ENCODE measurements at regions not wholly inside any gene's neighbourhood (a gene's known extent, or its start where the extent isn't known, plus 50 kb on each side); places are given as distances from the start of the nearest gene placed in this dataset.
"Not testable (repeated sequence)": the region's sequence is repeated elsewhere in the genome, so short reads cannot be mapped to it uniquely, and the experiment has no call there.

DNA sequence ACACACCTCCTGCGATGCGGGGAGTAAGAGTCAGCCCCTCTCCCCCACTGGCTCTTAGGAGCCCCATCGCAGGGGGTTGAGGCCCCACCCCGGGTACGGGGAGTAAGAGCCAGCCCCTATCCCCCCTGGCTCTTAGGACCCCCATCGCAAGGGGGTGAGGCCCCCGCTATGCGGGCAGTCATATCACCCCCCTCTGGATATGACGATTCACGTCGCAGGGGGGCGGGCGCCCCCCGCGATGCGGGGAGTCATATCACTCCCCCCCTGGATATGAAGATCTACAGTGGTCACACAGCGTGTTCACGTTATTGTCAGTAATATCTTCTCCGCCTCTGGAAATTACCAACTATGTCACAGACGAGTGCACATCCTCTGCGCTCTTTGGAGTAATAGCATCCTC lies 61.1 kb downstream of the DEFB131A start:
- H3K4me3 ChIP-seq (replicated peaks; ENCODE audit: low read depth, low read length); DNase-seq (ENCODE audit: extremely low read depth, low read depth): not testable (repeated sequence)

DNA sequence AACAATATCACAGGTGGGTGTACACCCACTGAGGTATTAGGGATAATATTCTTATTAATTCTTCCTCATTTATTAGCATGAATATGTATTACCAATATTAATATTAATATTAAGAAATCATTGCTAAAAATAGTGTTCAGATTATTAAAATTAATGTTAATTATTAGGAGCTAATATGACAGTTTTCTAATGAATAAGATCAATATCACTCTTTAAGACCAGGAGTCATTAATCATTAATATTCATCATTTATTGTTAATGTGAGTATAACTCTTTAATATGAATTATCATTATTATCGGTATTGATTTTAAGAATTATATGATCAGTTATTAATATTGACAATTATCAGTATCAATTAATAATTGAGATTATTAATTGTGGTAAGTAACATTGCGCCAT lies 62.5 kb downstream of the DEFB131A start:
- not testable (repeated sequence) for DNase-seq (ENCODE audit: extremely low read depth, low read depth); H3K4me3 ChIP-seq (replicated peaks; ENCODE audit: low read depth, low read length)

DNA sequence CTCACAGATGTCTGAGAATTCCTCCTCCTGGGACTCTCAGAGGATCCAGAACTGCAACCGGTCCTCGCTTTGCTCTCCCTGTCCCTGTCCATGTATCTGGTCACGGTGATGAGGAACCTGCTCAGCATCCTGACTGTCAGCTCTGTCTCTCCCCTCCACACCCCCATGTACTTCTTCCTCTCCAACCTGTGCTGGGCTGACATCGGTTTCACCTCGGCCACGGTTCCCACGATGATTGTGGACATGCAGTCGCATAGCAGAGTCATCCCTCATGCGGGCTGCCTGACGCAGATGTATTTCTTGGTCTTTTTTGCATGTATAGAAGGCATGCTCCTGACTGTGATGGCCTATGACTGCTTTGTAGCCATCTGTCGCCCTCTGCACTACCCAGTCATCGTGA lies 68.7 kb downstream of the DEFB131A start:
- DNase-seq (ENCODE audit: extremely low read depth, low read depth); H3K4me3 ChIP-seq (replicated peaks; ENCODE audit: low read depth, low read length): not testable (repeated sequence)

- H3K4me3 ChIP-seq (replicated peaks; ENCODE audit: low read depth, low read length); DNase-seq (ENCODE audit: extremely low read depth, low read depth): not testable (repeated sequence)
These were observed 75.4 kb downstream of the DEFB131A start for GRCh38 chr4:9519631-9520030.

- H3K4me3 ChIP-seq (replicated peaks; ENCODE audit: low read depth, low read length); DNase-seq (ENCODE audit: extremely low read depth, low read depth): not testable (repeated sequence)
These were observed 78.7 kb downstream of the DEFB131A start for GRCh38 chr4:9522903-9523302.

- not testable (repeated sequence) for DNase-seq (ENCODE audit: extremely low read depth, low read depth); H3K4me3 ChIP-seq (replicated peaks; ENCODE audit: low read depth, low read length)
These were observed 80.2 kb downstream of the DEFB131A start for GRCh38 chr4:9524406-9524805.

DNA sequence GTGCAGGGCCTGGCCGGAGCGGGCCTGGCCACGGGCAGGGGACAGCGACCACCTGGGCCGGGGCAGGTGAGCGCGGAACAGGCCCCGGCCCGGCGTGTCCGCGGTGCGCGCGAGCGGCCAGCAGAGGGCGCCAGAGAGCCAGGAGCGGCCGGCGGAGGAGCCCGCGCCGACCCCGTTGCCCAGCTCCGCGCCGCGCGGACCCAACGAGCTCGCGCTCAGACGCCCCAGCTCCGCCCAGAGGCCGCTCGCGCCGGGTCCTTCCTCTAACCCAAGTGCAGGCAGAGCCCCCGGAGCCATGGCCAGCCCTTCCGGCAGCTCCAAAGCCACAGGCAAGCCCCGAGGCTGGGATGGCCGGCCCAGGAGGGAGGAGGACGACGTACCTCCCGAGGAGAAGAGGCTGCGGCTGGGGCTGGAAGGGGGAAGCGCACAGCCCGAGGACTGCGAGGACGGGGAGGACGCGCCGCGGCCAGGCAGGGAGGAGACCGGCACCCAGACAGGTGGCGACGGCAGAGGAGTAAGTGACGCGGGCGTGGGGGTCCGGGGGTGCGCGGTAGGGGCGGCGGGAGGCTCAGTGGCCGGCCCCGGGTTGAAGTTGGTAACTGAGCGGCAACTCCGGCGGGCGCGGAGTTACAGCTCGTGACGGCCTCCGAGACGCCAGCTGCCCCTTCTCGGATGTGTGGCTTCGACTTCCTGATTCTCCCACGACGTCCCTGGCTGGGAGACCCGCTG lies 88.1 kb downstream of the DEFB131A start:
- H3K4me3 ChIP-seq (replicated peaks; ENCODE audit: low read depth, low read length): peak overlapping the region; percentile 43
- peak; percentile 16 for DNase-seq (ENCODE audit: extremely low read depth, low read depth)

DNA sequence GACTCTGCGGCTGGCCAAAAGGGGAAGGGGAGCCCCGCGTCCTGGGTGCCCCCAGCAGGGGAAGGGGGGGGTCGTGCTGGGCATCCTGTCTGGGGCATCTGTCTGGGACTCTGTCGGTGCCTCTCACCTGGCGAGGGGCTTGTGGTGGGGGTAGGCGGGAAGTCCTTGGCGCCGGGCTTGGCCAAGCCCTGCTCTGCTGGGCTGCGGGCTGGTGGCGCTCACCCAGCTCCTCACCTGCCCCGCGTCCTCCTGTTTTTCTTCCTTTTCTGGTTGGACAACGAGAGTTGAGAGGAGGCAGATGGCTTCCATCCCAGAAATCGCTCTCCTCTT lies 88.6 kb downstream of the DEFB131A start:
- DNase-seq (ENCODE audit: extremely low read depth, low read depth): not testable (repeated sequence)
- H3K4me3 ChIP-seq (replicated peaks; ENCODE audit: low read depth, low read length): peak overlapping the region; percentile 43

DNA sequence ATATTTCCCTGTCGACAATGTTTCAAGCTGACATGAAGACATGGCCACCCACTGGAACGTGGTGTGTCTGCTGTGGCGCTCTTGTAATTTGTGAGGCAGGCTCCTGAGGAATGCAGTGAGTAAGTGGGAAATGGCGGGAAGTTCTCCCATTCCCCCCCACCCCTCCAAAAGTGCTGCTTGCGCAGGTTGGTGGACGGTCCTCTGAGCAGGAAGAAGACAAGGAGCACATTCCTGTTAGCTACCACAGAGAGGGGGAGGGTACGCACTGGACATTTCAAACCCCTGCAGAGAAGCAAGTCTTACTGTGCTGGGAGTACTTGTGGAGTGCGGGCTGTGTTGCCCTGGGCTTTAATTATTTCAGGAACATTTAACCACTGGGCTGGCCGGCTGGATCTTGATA lies 92.9 kb downstream of the DEFB131A start:
- not testable (repeated sequence) for DNase-seq (ENCODE audit: extremely low read depth, low read depth); H3K4me3 ChIP-seq (replicated peaks; ENCODE audit: low read depth, low read length)

- not testable (repeated sequence) for H3K4me3 ChIP-seq (replicated peaks; ENCODE audit: low read depth, low read length); DNase-seq (ENCODE audit: extremely low read depth, low read depth)
These were observed 95.8 kb downstream of the DEFB131A start for GRCh38 chr4:9539939-9540520.

DNA sequence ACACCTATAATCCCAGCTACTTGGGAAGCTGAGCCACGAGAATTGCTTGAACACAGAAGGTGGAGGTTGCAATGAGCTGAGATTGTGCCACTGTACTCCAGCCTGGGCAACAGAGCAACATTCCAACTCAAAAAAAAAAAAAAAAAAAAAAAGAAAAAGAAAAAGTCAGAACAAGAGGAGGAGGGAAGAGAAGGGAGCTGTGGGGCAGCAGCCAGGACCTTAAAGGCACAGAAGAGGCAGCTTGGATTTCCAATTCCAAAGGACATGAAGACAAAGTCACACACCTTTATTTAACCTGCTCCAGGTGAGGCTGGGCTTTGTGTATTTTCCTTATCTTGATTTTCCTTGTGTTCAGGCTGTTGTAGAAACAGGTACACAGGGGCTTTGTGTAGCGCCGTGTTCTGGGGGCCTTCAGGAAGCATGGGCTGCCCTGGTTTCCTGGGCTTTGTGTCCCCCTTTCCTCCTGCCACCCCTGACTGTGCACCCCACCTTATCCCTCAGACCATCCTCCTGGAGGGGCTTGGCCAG lies 97.2 kb downstream of the DEFB131A start:
- not testable (repeated sequence) for DNase-seq (ENCODE audit: extremely low read depth, low read depth); H3K4me3 ChIP-seq (replicated peaks; ENCODE audit: low read depth, low read length)

GRCh38 chr4:9544851-9545250 lies 100.6 kb downstream of the DEFB131A start:
- not testable (repeated sequence) for H3K4me3 ChIP-seq (replicated peaks; ENCODE audit: low read depth, low read length); DNase-seq (ENCODE audit: extremely low read depth, low read depth)

- not testable (repeated sequence) for DNase-seq (ENCODE audit: extremely low read depth, low read depth); H3K4me3 ChIP-seq (replicated peaks; ENCODE audit: low read depth, low read length)
These were observed 103.3 kb downstream of the DEFB131A start for GRCh38 chr4:9547470-9547869.

- not testable (repeated sequence) for DNase-seq (ENCODE audit: extremely low read depth, low read depth); H3K4me3 ChIP-seq (replicated peaks; ENCODE audit: low read depth, low read length)
These were observed 111.9 kb downstream of the DEFB131A start for GRCh38 chr4:9556076-9556475.

DNA sequence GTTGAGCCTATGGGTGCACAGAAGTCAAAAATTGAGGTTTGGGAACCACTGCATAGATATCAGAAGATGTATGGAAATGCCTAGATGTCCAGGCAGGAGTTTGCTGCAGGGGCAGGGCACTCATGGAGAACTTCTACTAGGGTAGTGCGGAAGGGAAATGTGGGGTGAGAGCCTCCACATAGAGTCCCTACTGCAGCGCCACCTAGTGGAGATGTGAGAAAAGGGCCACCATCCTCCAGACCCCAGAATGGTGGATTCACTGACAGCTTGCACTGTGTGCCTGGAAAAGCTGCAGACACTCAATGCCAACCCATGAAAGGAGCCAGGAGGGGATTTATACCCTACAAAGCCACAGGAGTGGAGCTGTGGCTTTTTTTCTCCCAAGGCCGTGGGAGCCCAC lies 133.7 kb downstream of the DEFB131A start:
- TF ChIP-seq, protein P1, sequence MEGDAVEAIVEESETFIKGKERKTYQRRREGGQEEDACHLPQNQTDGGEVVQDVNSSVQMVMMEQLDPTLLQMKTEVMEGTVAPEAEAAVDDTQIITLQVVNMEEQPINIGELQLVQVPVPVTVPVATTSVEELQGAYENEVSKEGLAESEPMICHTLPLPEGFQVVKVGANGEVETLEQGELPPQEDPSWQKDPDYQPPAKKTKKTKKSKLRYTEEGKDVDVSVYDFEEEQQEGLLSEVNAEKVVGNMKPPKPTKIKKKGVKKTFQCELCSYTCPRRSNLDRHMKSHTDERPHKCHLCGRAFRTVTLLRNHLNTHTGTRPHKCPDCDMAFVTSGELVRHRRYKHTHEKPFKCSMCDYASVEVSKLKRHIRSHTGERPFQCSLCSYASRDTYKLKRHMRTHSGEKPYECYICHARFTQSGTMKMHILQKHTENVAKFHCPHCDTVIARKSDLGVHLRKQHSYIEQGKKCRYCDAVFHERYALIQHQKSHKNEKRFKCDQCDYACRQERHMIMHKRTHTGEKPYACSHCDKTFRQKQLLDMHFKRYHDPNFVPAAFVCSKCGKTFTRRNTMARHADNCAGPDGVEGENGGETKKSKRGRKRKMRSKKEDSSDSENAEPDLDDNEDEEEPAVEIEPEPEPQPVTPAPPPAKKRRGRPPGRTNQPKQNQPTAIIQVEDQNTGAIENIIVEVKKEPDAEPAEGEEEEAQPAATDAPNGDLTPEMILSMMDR (IDR thresholded peaks at IDR 0.05; ENCODE audit: low read depth, low read length, missing control alignments): peak; percentile 36
- not testable (repeated sequence) for DNase-seq (ENCODE audit: extremely low read depth, low read depth); H3K4me3 ChIP-seq (replicated peaks; ENCODE audit: low read depth, low read length)

GRCh38 chr4:9582880-9583279 lies 138.7 kb downstream of the DEFB131A start:
- DNase-seq (ENCODE audit: extremely low read depth, low read depth); H3K4me3 ChIP-seq (replicated peaks; ENCODE audit: low read depth, low read length): not testable (repeated sequence)

Data from HFF-Myc (cell line).